GM12878 (cell line): ENCODE measurements at regions not wholly inside any gene's neighbourhood (a gene's known extent, or its start where the extent isn't known, plus 50 kb on each side); places are given as distances from the start of the nearest gene placed in this dataset.

Experiments used
- ETV6 ChIP-seq, 2 experiments: fragments of 450-650 bp in 1 of 2; IDR thresholded peaks in 1 of 2; conservative IDR thresholded peaks in 1 of 2; 2 replicates each; pipeline ENCODE4 v1.6.1; 2014; ENCODE audit warnings: antibody characterized with exemption in 1 of 2, borderline replicate concordance in 1 of 2, low read depth in 1 of 2, mild to moderate bottlenecking in 1 of 2, moderate library complexity in 1 of 2
- EZH2 ChIP-seq: IDR thresholded peaks from 2 replicates; pipeline ENCODE4 v1.6.1; 2012; ENCODE audit warnings: low read depth, mild to moderate bottlenecking, control low read depth, inconsistent platforms, low read length, borderline replicate concordance; ENCODE audit not compliant: control insufficient read depth
- HDGF ChIP-seq: fragments of 450-650 bp; IDR thresholded peaks from 2 replicates; pipeline ENCODE4 v1.6.1; 2016; ENCODE audit warnings: antibody characterized with exemption
- IRF3 ChIP-seq: fragments of 450-650 bp; IDR thresholded peaks from 2 replicates; pipeline ENCODE4 v1.6.1; 2014; ENCODE audit warnings: mild to moderate bottlenecking
- MTA3 ChIP-seq: IDR thresholded peaks from 2 replicates; pipeline ENCODE4 v1.6.1; 2012; ENCODE audit warnings: low read length, inconsistent platforms, borderline replicate concordance
- NR2C2 ChIP-seq: IDR thresholded peaks from 2 replicates; pipeline ENCODE4 v1.6.1; 2011; ENCODE audit warnings: borderline replicate concordance, low read depth; ENCODE audit not compliant: control insufficient read depth, insufficient read length
- NRF1 ChIP-seq: conservative IDR thresholded peaks from 2 replicates; pipeline ENCODE4 v1.6.1; 2011; ENCODE audit warnings: mild to moderate bottlenecking, low read depth, low read length, improper control_type of control experiment
- POLR2AphosphoS5 ChIP-seq: IDR thresholded peaks from 2 replicates; pipeline ENCODE4 v1.6.1; 2011; ENCODE audit warnings: mild to moderate bottlenecking, low read length, inconsistent platforms
- RELB ChIP-seq: fragments of 450-650 bp; IDR thresholded peaks from 2 replicates; pipeline ENCODE4 v1.6.1; 2017; ENCODE audit warnings: low read depth, mild to moderate bottlenecking, moderate library complexity
- RUNX3 ChIP-seq: IDR thresholded peaks from 2 replicates; pipeline ENCODE4 v1.6.1; 2012; ENCODE audit warnings: low read length, inconsistent platforms
- STAT3 ChIP-seq: IDR thresholded peaks from 2 replicates; pipeline ENCODE4 v1.6.1; 2011; ENCODE audit warnings: low read depth, low read length, improper control_type of control experiment

- TF ChIP-seq HDGF: no peak
- TF ChIP-seq RELB: no peak
- TF ChIP-seq STAT3: no peak
- TF ChIP-seq MTA3: no peak
- no peak for TF ChIP-seq IRF3
- TF ChIP-seq EZH2: no peak
- TF ChIP-seq ETV6 (conservative IDR thresholded peaks at IDR 0.05 in 1 of 2, IDR thresholded peaks at IDR 0.05 in 1 of 2; ENCODE audit: borderline replicate concordance in 1 of 2, low read depth in 1 of 2): no peak
- no peak for TF ChIP-seq NRF1
- no peak for TF ChIP-seq POLR2AphosphoS5
- no peak for TF ChIP-seq NR2C2
- TF ChIP-seq RUNX3: no peak
- TF ChIP-seq, all 136 proteins: peak for 0
These were observed 570.4 kb downstream of the TCERG1L start (continued) for GRCh38 chr10:130740915-130741750.
